Effector memory CD4-positive, alpha-beta T cell (primary cell): ENCODE measurements at regions not wholly inside any gene's neighbourhood (a gene's known extent, or its start where the extent isn't known, plus 50 kb on each side); places are given as distances from the start of the nearest gene placed in this dataset.
"Not testable (repeated sequence)": the region's sequence is repeated elsewhere in the genome, so short reads cannot be mapped to it uniquely, and the experiment has no call there.

Experiments
- DNase-seq, 3 donors: peaks; one replicate each; pipeline ENCODE4 v3.0.0-alpha.2; 2020
- H3K27ac ChIP-seq: 2 replicates; pipeline ENCODE4 v1.7.0; 2013; ENCODE audit warnings: mild to moderate bottlenecking, low read length, moderate library complexity; ENCODE audit not compliant: insufficient read depth, poor library complexity, severe bottlenecking
- H3K27me3 ChIP-seq: replicated peaks from 2 replicates; pipeline ENCODE4 v1.7.0; 2013; ENCODE audit warnings: mild to moderate bottlenecking, low read length; ENCODE audit not compliant: insufficient read depth, control insufficient read depth, poor library complexity, severe bottlenecking
- H3K36me3 ChIP-seq: 2 replicates; pipeline ENCODE4 v1.7.0; 2013; ENCODE audit warnings: mild to moderate bottlenecking, low read length, moderate library complexity; ENCODE audit not compliant: control insufficient read depth, insufficient read depth
- H3K4me1 ChIP-seq: 2 replicates; pipeline ENCODE4 v1.7.0; 2013; ENCODE audit warnings: low read length, mild to moderate bottlenecking; ENCODE audit not compliant: control insufficient read depth, insufficient read depth, poor library complexity, severe bottlenecking
- H3K4me3 ChIP-seq: 2 replicates; pipeline ENCODE4 v1.7.0; 2013; ENCODE audit warnings: low read length, low read depth, mild to moderate bottlenecking; ENCODE audit not compliant: insufficient read depth, poor library complexity, severe bottlenecking
- H3K9me3 ChIP-seq: 2 replicates; pipeline ENCODE4 v1.7.0; 2013; ENCODE audit warnings: mild to moderate bottlenecking, low read length, moderate library complexity; ENCODE audit not compliant: control insufficient read depth

DNA sequence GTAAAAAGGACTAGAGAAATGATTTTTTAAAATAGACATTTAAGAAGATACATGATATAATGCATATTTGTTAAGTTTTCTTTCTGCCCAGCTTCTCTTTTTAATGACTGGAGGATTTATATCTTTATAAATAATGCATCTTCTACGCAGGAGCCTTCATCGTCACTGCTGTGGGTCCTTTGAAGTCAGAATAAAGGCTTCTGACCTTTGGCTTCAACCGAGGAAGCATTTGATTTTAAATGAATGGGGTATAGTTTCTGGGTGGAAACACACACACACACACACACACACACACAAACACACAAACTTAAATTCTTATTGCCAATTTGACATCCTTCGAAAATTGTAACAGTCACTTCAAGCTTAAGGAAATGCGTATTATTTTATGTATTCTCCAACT, 690.9 kb downstream of the BRINP3 start:
- Histone ChIP-seq H3K27me3 (no peaks in the 10 kb centered on the region), H3K27ac (no peak overlapping the region), H3K4me3 (no peak overlapping the region), H3K4me1 (no peaks in the 10 kb centered on the region), H3K9me3 (no peaks in the 10 kb centered on the region), H3K36me3 (no peaks in the 10 kb centered on the region)
- no peak for DNase-seq

DNA sequence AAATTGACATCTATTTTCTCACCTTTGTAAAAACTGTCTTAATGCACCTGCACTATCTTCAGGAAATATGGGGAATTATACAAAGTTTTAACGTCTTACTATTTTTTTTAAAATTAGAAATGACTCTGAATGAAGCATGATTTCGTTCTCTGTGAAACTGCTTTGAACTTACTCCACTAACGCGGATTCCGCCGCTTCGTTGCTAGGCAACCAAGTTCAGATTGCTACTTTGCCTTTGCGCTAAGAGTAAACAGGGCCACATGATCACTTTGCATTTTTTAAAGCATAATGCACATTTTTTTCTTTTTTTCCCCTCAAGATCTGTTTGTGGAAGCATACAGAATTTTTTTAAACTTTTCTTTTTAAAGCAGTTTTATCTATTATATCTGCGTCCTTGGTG, 690.5 kb downstream of the BRINP3 start:
- no peak for DNase-seq
- H3K36me3 ChIP-seq, result no peaks in the 10 kb centered on the region
- no peaks in the 10 kb centered on the region for H3K4me1 ChIP-seq
- no peaks in the 10 kb centered on the region for H3K9me3 ChIP-seq
- H3K27ac ChIP-seq, result no peak overlapping the region
- no peak overlapping the region for H3K4me3 ChIP-seq
- H3K27me3 ChIP-seq, result no peaks in the 10 kb centered on the region

DNA sequence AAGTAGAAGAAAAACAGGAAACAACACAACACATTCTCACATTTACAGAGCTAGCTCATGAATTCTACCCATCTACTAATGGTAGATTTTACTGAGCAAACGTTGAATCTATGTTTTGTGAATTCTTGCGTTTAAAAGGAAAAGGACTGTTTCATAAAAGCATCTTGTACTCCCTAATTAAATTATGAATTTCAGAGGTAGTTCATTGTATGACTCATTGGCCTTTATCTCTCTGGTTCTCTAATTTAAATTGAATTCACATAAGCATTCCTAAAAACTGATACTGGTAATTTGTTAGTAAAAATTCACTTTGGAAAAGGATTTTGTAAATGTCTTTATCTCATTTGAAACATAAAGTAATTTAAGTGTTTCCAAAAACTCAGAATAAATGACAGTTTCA, 687.3 kb downstream of the BRINP3 start:
- H3K27ac ChIP-seq, result no peak overlapping the region
- no peak for DNase-seq
- peaks cover 4% of the 10 kb centered on the region for H3K9me3 ChIP-seq
- no peaks in the 10 kb centered on the region for H3K27me3 ChIP-seq
- H3K4me3 ChIP-seq, result no peak overlapping the region
- no peaks in the 10 kb centered on the region for H3K4me1 ChIP-seq
- no peaks in the 10 kb centered on the region for H3K36me3 ChIP-seq

DNA sequence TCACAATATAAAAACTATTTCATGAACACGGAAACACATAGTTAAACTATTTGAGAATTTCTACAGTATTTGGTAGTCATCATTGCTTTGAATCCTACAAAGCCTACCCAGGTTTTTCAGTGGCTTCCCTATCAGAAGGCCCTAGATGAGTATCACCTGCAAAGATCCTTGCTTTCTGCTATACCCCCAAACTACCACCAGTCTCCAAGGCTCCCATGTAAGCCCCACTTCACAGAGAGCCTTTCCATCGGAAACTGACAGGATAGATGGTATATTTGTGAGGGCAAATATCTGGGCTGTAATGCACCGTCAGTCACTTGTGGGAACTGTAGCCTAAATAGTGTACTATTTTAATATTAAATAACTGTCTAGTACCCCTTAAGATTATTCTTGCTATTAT, 674.3 kb downstream of the BRINP3 start:
- no peaks in the 10 kb centered on the region for H3K4me1 ChIP-seq
- no peaks in the 10 kb centered on the region for H3K9me3 ChIP-seq
- no peaks in the 10 kb centered on the region for H3K27me3 ChIP-seq
- no peaks in the 10 kb centered on the region for H3K36me3 ChIP-seq
- H3K4me3 ChIP-seq, result no peak overlapping the region
- no peak for DNase-seq
- no peak overlapping the region for H3K27ac ChIP-seq

DNA sequence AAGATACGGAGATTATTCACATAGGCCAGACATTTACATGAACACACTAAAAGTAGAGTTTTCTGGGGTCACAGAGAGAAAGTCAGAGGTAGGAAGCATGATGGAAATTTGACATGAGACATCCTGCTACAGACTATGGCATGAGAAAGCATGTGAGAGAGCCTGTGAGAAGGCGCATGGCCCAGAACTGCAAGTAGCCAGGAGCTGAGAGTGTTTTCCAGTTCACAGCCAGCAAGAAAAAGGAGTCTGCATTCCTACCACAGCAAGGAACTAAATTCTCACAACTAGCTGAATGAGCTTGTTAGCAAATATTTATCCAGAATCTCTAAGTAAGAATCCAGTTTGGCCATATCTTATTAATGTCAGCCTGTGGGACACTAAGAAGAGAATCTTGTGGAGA, 673.3 kb downstream of the BRINP3 start:
- H3K9me3 ChIP-seq, result no peaks in the 10 kb centered on the region
- no peak overlapping the region for H3K27ac ChIP-seq
- no peaks in the 10 kb centered on the region for H3K27me3 ChIP-seq
- no peak overlapping the region for H3K4me3 ChIP-seq
- no peaks in the 10 kb centered on the region for H3K36me3 ChIP-seq
- no peaks in the 10 kb centered on the region for H3K4me1 ChIP-seq
- no peak for DNase-seq

DNA sequence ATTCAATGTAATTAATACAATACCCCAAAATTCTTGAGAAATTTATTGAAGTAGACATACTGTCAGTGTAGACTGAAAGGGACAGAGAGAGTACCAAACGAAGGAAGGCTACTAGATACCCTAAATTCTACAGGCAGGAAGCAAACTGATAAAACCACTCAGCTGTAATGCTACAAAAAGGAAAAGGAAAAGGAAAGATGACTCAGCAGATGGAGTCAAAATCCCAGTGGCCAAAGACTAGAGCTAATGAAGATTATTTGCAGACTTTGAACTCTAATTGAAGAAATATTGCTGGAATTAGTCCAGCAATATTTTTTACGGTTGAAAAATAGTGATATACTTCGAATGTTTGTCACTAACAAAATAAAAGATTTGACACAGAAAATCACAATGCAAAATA, 671.9 kb downstream of the BRINP3 start:
- no peaks in the 10 kb centered on the region for H3K4me1 ChIP-seq
- DNase-seq, result no peak
- H3K27me3 ChIP-seq, result no peaks in the 10 kb centered on the region
- H3K9me3 ChIP-seq, result no peaks in the 10 kb centered on the region
- no peak overlapping the region for H3K4me3 ChIP-seq
- no peaks in the 10 kb centered on the region for H3K36me3 ChIP-seq
- no peak overlapping the region for H3K27ac ChIP-seq

DNA sequence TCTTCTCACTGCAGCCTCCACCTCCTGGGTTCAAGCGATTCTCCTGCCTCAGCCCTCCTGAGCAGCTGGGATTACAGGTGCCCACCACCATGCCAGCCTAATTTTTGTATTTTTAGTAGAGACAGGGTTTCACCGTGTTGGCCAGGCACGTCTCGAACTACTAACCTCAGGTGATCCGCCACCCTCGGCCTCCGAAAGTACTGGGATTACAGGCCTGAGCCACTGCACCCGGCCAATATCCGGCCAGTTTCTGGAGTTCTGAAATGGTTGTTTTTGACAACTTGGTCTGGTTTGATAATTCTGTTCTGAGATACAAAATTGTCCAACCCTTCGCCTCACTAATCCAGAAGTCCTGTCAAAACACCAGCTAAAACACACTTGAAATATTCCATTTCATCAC, 667.0 kb downstream of the BRINP3 start:
- DNase-seq, H3K27ac ChIP-seq, H3K27me3 ChIP-seq, H3K4me3 ChIP-seq, H3K9me3 ChIP-seq, H3K4me1 ChIP-seq, H3K36me3 ChIP-seq: not testable (repeated sequence)

DNA sequence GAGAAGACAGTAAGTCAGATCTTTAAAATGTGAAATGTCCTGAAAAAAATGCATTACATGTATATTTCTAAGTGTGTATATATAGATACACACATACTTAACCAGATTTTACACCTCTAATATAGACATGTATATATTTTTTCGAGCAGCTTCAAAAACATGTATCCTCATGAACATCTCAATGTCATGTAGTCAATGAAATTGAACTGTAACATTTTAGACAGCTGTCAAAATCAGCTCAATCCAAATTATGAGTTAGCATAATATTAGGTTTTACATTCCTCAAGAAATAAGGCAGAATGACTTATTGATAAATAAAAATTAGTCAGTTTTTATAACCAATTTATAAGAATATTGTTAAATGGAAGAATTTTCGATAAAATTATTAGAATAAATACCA, 665.7 kb downstream of the BRINP3 start:
- Histone ChIP-seq H3K9me3 (no peaks in the 10 kb centered on the region), H3K4me1 (no peaks in the 10 kb centered on the region), H3K36me3 (no peaks in the 10 kb centered on the region), H3K4me3 (no peak overlapping the region), H3K27ac (no peak overlapping the region), H3K27me3 (no peaks in the 10 kb centered on the region)
- DNase-seq, result no peak

DNA sequence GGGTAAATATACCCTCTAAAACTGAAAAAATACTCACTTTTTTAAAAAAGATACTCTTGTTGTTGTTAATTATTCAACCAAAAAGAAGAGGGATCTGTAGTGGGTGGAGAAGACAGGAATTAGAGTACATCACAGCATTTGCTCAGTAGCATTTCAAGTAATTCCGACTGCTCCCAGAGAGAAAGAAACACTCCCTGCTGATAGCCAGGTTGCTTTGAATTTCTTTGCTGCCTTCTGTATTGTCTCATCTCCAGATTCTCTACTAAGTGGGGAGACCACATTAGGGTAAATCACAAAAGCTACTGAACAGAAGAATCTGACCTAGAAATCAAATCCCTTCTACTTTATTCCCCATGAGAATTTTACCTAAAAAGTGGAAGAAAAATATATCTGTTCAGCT, 661.1 kb downstream of the BRINP3 start:
- no peaks in the 10 kb centered on the region for H3K27me3 ChIP-seq
- no peak for DNase-seq
- H3K4me3 ChIP-seq, result no peak overlapping the region
- H3K4me1 ChIP-seq, result no peaks in the 10 kb centered on the region
- H3K36me3 ChIP-seq, result no peaks in the 10 kb centered on the region
- H3K9me3 ChIP-seq, result no peaks in the 10 kb centered on the region
- H3K27ac ChIP-seq, result no peak overlapping the region

DNA sequence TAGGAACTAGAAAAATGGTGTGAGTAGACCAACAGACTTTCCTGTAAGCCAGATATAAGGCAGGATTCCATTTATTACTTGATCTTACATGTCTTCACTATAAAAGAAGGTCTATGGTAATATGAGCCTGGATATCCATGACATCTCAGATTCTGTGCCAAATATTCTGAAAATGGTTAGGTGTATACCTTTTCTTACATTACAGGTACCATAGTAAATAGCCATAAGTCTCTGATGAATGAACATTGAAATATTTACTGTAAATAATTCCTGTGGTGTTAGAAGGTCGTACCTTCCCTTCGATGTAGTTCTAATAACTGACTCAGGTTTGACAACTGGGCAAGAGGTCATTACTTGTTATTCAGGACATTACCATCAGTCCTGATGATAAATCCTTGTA, 657.9 kb downstream of the BRINP3 start:
- no peaks in the 10 kb centered on the region for H3K4me1 ChIP-seq
- no peaks in the 10 kb centered on the region for H3K9me3 ChIP-seq
- no peak for DNase-seq
- H3K27me3 ChIP-seq, result no peaks in the 10 kb centered on the region
- H3K36me3 ChIP-seq, result no peaks in the 10 kb centered on the region
- H3K27ac ChIP-seq, result no peak overlapping the region
- no peak overlapping the region for H3K4me3 ChIP-seq

DNA sequence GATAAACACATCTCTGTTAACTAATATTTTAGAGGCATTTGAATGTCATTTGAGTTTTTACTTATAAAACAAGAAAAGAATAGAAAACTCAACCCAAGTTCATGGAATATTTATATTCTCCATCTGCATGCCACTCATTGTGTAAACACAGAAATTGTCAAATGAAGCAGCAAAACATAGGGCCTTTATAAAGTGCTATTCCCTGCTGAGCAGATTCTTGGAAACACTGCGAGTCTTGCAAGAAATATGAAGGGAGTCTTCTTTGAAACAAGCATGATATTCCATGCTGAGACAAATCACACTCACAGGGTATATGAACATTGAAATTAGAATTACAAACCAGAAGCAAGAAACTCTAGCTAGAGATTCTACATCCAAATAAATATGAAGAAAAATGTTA, 655.8 kb downstream of the BRINP3 start:
- DNase-seq, result no peak
- Histone ChIP-seq H3K27ac (no peak overlapping the region), H3K4me3 (no peak overlapping the region), H3K4me1 (no peaks in the 10 kb centered on the region), H3K36me3 (no peaks in the 10 kb centered on the region), H3K9me3 (no peaks in the 10 kb centered on the region), H3K27me3 (no peaks in the 10 kb centered on the region)
